ENCODE measurements at regions not wholly inside any gene's neighbourhood (a gene's known extent, or its start where the extent isn't known, plus 50 kb on each side); places are given as distances from the start of the nearest gene placed in this dataset.

GRCh38 chr2:168307379-168307778, 60.0 kb upstream of the STK39 start:
- TF ChIP-seq CTCF (conservative IDR thresholded peaks at IDR 0.05; ENCODE audit: low read depth, low read length) = no peak
- TF ChIP-seq EZH2 (IDR thresholded peaks at IDR 0.05; ENCODE audit: borderline replicate concordance, low read depth, low read length, poor library complexity, severe bottlenecking) = no peak

All from A673 (cell line).